A549 (cell line): ENCODE measurements at regions not wholly inside any gene's neighbourhood (a gene's known extent, or its start where the extent isn't known, plus 50 kb on each side); places are given as distances from the start of the nearest gene placed in this dataset.

ENCODE experiments used
- ATAC-seq, 2 experiments: fragments of 200-7000 bp in 1 of 2; fragments of >200 bp in 1 of 2; cut with Nextera tagmentation in 1 of 2; cut with Tn5 transposase in 1 of 2; 3 replicates each; pipeline versions ENCODE4 v1.8.0 to v1.9.1; 2018 to 2020; ENCODE audit warnings: mild to moderate bottlenecking in 1 of 2, moderate library complexity in 1 of 2
- CTCF ChIA-PET: fragments of 300-600 bp; sonication (Branson Sonifier 250); formaldehyde crosslinking; extraction: SDS; loops from one replicate; lab custom pipeline; 2021; ENCODE audit warnings: antibody characterized with exemption, inconsistent platforms; lab: Yijun Ruan, JAX
- POLR2A ChIA-PET: fragments of 350-600 bp; formaldehyde crosslinking; extraction: SDS; loops from one replicate; lab custom pipeline; 2021; ENCODE audit warnings: antibody characterized with exemption, inconsistent platforms; lab: Yijun Ruan, JAX
- DNase-seq, 2 experiments: peaks; one replicate each; pipeline versions ENCODE4 v3.0.0 to v3.0.0-alpha.2; 2011 to 2016; ENCODE audit warnings: low read depth in 1 of 2, low spot score in 1 of 2
- FAIRE-seq: peaks from 2 replicates; lab custom pipeline; 2011; peaks lifted over from hg19 to GRCh38; lab: Jason Lieb, UNC
- H3K27ac ChIP-seq, 2 experiments: fragments of >200 bp; sonication (Bioruptor Twin); formaldehyde crosslinking; 3 replicates each; pipeline ENCODE4 v1.5.1; 2016 to 2017
- H3K4me1 ChIP-seq: fragments of >200 bp; sonication (Bioruptor Twin); formaldehyde crosslinking; 3 replicates; pipeline ENCODE4 v1.6.1; 2016
- H3K4me2 ChIP-seq: fragments of >200 bp; sonication (Bioruptor Twin); formaldehyde crosslinking; 3 replicates; pipeline ENCODE4 v1.6.1; 2016
- H3K4me3 ChIP-seq: fragments of >200 bp; sonication (Bioruptor Twin); formaldehyde crosslinking; 3 replicates; pipeline ENCODE4 v1.5.1; 2016
- H3K9me3 ChIP-seq: fragments of >200 bp; sonication (Bioruptor Twin); formaldehyde crosslinking; 3 replicates; pipeline ENCODE4 v1.6.1; 2016
- BHLHE40 ChIP-seq: IDR thresholded peaks from 2 replicates; pipeline ENCODE4 v1.6.1; 2012; ENCODE audit warnings: low read depth, low read length, inconsistent platforms
- CBX2 ChIP-seq: fragments of 200-600 bp; sonication (generic); IDR thresholded peaks from 2 replicates; pipeline ENCODE4 v1.6.1; 2016; ENCODE audit warnings: low read depth, mild to moderate bottlenecking, borderline replicate concordance
- CBX8 ChIP-seq: fragments of 200-600 bp; sonication (generic); IDR thresholded peaks from 2 replicates; pipeline ENCODE4 v1.6.1; 2016
- CEBPB ChIP-seq, 2 experiments: fragments of >200 bp in 1 of 2; sonication (Bioruptor Twin) in 1 of 2; formaldehyde crosslinking in 1 of 2; IDR thresholded peaks; 2 replicates each; pipeline ENCODE4 v1.6.1; 2012 to 2016
- CHD4 ChIP-seq: fragments of 200-600 bp; sonication (generic); IDR thresholded peaks from 2 replicates; pipeline ENCODE4 v1.6.1; 2016; ENCODE audit warnings: antibody characterized with exemption, mild to moderate bottlenecking, borderline replicate concordance
- EHF ChIP-seq: fragments of 250-450 bp; sonication (Bioruptor Pico); IDR thresholded peaks from 2 replicates; pipeline ENCODE4 v1.5.0; 2020; ENCODE audit warnings: mild to moderate bottlenecking
- ESRRA ChIP-seq: fragments of 150-350 bp; IDR thresholded peaks from 2 replicates; pipeline ENCODE4 v1.6.1; 2014; ENCODE audit warnings: mild to moderate bottlenecking, low read length, borderline replicate concordance
- FOSB ChIP-seq: fragments of 250-450 bp; sonication (Bioruptor Pico); IDR thresholded peaks from 2 replicates; pipeline ENCODE4 v1.5.0; 2020; ENCODE audit warnings: mild to moderate bottlenecking, moderate library complexity
- FOXS1 ChIP-seq: fragments of 250-450 bp; sonication (Bioruptor Pico); IDR thresholded peaks from 2 replicates; pipeline ENCODE4 v1.5.0; 2020; ENCODE audit warnings: mild to moderate bottlenecking, moderate library complexity
- GATA3 ChIP-seq: IDR thresholded peaks from 2 replicates; pipeline ENCODE4 v1.6.1; 2012; ENCODE audit warnings: borderline replicate concordance
- HEYL ChIP-seq: fragments of 250-450 bp; sonication (Bioruptor Pico); IDR thresholded peaks from 2 replicates; pipeline ENCODE4 v1.8.0; 2021; ENCODE audit warnings: mild to moderate bottlenecking, moderate library complexity
- HOXA7 ChIP-seq: fragments of 250-450 bp; sonication (Bioruptor Pico); IDR thresholded peaks from 2 replicates; pipeline ENCODE4 v1.5.0; 2020; ENCODE audit warnings: mild to moderate bottlenecking, moderate library complexity
- HOXB13 ChIP-seq: fragments of 250-450 bp; sonication (Bioruptor Pico); IDR thresholded peaks from 2 replicates; pipeline ENCODE4 v1.5.0; 2020; ENCODE audit warnings: low read depth, mild to moderate bottlenecking, moderate library complexity
- HOXB5 ChIP-seq: fragments of 250-450 bp; sonication (Bioruptor Pico); IDR thresholded peaks from 2 replicates; pipeline ENCODE4 v1.5.0; 2020; ENCODE audit warnings: mild to moderate bottlenecking, moderate library complexity
- KDM1A ChIP-seq: fragments of 200-600 bp; sonication (generic); IDR thresholded peaks from 2 replicates; pipeline ENCODE4 v1.6.1; 2016; ENCODE audit warnings: low read depth, mild to moderate bottlenecking
- MAFK ChIP-seq: fragments of 450-650 bp; IDR thresholded peaks from 2 replicates; pipeline ENCODE4 v1.6.1; 2014; ENCODE audit not compliant: partially characterized antibody
- POLR2A ChIP-seq: IDR thresholded peaks from 2 replicates; pipeline ENCODE4 v1.6.1; 2012; ENCODE audit warnings: mild to moderate bottlenecking, low read length
- RARB ChIP-seq: fragments of 250-450 bp; sonication (Bioruptor Pico); IDR thresholded peaks from 2 replicates; pipeline ENCODE4 v1.8.0; 2021; ENCODE audit warnings: mild to moderate bottlenecking, moderate library complexity
- RCOR1 ChIP-seq: fragments of 150-350 bp; IDR thresholded peaks from 2 replicates; pipeline ENCODE4 v1.6.1; 2014; ENCODE audit warnings: antibody characterized with exemption, low read length, low read depth
- RFX5 ChIP-seq: fragments of 450-650 bp; IDR thresholded peaks from 2 replicates; pipeline ENCODE4 v1.7.1; 2014; ENCODE audit warnings: antibody characterized with exemption, mild to moderate bottlenecking, moderate library complexity
- RNF2 ChIP-seq: fragments of 200-600 bp; sonication (generic); IDR thresholded peaks from 2 replicates; pipeline ENCODE4 v1.6.1; 2016; ENCODE audit warnings: low read depth, mild to moderate bottlenecking, antibody characterized with exemption, moderate library complexity, borderline replicate concordance
- SMC3 ChIP-seq: fragments of >200 bp; sonication (Bioruptor Twin); formaldehyde crosslinking; IDR thresholded peaks from 3 replicates; pipeline ENCODE4 v1.6.1; 2018; ENCODE audit warnings: inconsistent platforms
- ZC3H11A ChIP-seq: fragments of 450-650 bp; IDR thresholded peaks from 2 replicates; pipeline ENCODE4 v1.6.1; 2014; ENCODE audit warnings: antibody characterized with exemption, mild to moderate bottlenecking
- WGBS: methylation state at CpG from one replicate; pipeline ENCODE4 v1.1.6; 2017; ENCODE audit errors: missing lambda C conversion rate; 5-methylcytosine and 5-hydroxymethylcytosine counted together
- TF ChIP-seq, protein P1 (sequence below): fragments of 250-450 bp; sonication (Bioruptor Pico); IDR thresholded peaks from 2 replicates; pipeline ENCODE4 v1.5.0; 2021; ENCODE audit warnings: mild to moderate bottlenecking, moderate library complexity, borderline replicate concordance
- TF ChIP-seq, protein P2 (sequence below): IDR thresholded peaks from 2 replicates; pipeline ENCODE4 v1.6.1; 2012
- TF ChIP-seq, protein P3 (sequence below): fragments of 450-650 bp; IDR thresholded peaks from 2 replicates; pipeline ENCODE4 v1.6.1; 2014; ENCODE audit warnings: antibody characterized with exemption
- TF ChIP-seq, protein P4 (sequence below): fragments of 150-350 bp; IDR thresholded peaks from 2 replicates; pipeline ENCODE4 v1.6.1; 2014; ENCODE audit warnings: low read depth, mild to moderate bottlenecking, low read length
- TF ChIP-seq, protein P5 (sequence below): fragments of >200 bp; sonication (Bioruptor Twin); formaldehyde crosslinking; IDR thresholded peaks from 3 replicates; pipeline ENCODE4 v1.5.1; 2016

DNA sequence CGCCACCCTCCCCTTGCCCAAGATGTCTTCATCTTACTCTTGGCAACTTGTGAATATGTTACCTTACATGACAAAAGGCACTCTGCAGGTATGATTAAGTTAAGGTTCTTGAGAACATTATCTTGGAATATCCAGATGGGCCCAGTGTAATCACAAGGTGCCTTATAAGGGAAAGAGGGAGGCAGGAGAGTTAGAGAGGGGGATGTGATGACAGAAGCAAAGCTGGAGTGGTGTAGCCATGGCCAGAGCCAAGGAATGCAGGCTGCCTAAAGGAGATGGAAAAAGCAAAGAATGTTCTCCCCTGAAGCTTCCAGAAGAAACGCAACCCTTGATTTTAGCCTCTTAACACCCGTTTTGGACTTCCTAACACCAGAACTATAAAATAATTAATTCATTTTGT lies 318.0 kb downstream of the C7orf25 start:
- no peak overlapping the region for H3K4me3 ChIP-seq
- no peak overlapping the region for H3K27ac ChIP-seq
- CTCF ChIA-PET: interaction anchor here (0.6 kb wide), 1 partner anchor 543 kb away, joined by 4 read pairs; no protein-coding TSS in a partner anchor
- TF ChIP-seq FOXS1 (CRISPR knock-in tag): no peak
- TF ChIP-seq, protein P1, sequence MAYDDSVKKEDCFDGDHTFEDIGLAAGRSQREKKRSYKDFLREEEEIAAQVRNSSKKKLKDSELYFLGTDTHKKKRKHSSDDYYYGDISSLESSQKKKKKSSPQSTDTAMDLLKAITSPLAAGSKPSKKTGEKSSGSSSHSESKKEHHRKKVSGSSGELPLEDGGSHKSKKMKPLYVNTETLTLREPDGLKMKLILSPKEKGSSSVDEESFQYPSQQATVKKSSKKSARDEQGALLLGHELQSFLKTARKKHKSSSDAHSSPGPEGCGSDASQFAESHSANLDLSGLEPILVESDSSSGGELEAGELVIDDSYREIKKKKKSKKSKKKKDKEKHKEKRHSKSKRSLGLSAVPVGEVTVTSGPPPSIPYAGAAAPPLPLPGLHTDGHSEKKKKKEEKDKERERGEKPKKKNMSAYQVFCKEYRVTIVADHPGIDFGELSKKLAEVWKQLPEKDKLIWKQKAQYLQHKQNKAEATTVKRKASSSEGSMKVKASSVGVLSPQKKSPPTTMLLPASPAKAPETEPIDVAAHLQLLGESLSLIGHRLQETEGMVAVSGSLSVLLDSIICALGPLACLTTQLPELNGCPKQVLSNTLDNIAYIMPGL (CRISPR knock-in tag): no peak
- no peak for TF ChIP-seq BHLHE40
- no peak for TF ChIP-seq KDM1A
- no peak for TF ChIP-seq HOXA7 (CRISPR knock-in tag)
- no peak for TF ChIP-seq RCOR1
- no peak for TF ChIP-seq HOXB5 (CRISPR knock-in tag)
- TF ChIP-seq, all 56 proteins: peak for 0
- no peak for ATAC-seq
- Histone ChIP-seq H3K4me2 (no peak overlapping the region), H3K9me3 (no peaks in the 10 kb centered on the region), H3K4me1 (no peaks in the 10 kb centered on the region)
- DNase-seq: no peak
- 3% methylated on average over 3 of the region's 3 CpGs for WGBS
- POLR2A ChIA-PET: no interaction called here
- FAIRE-seq: no peak

DNA sequence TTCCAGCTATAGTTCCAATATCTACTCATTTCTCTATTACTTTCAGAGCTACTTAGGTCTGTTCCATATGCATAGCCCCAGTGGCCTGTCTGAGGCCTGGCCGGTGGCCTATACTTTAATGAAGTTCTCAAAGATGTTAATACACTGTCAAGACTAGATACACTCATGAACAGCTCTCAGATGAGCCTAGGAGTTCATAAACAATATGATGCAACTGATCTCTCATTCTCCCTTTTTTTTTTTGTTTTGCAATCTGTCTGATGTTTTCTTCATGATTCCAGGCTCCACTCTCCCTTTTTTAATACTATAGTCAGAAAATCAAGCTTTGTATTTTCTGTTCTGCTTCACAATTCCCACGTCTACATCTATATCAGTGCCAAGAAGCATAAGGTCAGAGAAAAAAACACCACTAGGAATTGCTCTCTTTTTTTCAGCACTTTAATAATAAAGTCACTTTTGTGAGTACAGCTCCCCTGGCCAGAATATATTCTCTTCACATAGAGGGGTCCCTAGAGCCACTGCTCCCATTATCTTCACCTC lies 321.0 kb downstream of the C7orf25 start:
- no peak overlapping the region for H3K27ac ChIP-seq
- H3K4me2 ChIP-seq: no peak overlapping the region
- CTCF ChIA-PET: no interaction called here
- TF ChIP-seq SMC3: no peak
- TF ChIP-seq FOSB (CRISPR knock-in tag): no peak
- no peak for TF ChIP-seq ESRRA
- no peak for TF ChIP-seq KDM1A
- TF ChIP-seq POLR2A: no peak
- no peak for TF ChIP-seq EHF (CRISPR knock-in tag)
- TF ChIP-seq RNF2: no peak
- no peak for TF ChIP-seq CBX2
- TF ChIP-seq CHD4: no peak
- TF ChIP-seq, protein P2, sequence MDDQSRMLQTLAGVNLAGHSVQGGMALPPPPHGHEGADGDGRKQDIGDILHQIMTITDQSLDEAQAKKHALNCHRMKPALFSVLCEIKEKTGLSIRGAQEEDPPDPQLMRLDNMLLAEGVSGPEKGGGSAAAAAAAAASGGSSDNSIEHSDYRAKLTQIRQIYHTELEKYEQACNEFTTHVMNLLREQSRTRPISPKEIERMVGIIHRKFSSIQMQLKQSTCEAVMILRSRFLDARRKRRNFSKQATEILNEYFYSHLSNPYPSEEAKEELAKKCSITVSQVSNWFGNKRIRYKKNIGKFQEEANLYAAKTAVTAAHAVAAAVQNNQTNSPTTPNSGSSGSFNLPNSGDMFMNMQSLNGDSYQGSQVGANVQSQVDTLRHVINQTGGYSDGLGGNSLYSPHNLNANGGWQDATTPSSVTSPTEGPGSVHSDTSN: no peak
- TF ChIP-seq CBX8: no peak
- TF ChIP-seq HOXA7 (CRISPR knock-in tag): no peak
- TF ChIP-seq HEYL (CRISPR knock-in tag): no peak
- TF ChIP-seq, all 56 proteins: peak for 0
- Histone ChIP-seq H3K9me3 (no peaks in the 10 kb centered on the region), H3K4me1 (no peaks in the 10 kb centered on the region), H3K4me3 (no peak overlapping the region)
- WGBS: 3% methylated on average over 2 of the region's 2 CpGs
- ATAC-seq (no peak), FAIRE-seq (no peak), DNase-seq (no peak)
- POLR2A ChIA-PET: no interaction called here

DNA sequence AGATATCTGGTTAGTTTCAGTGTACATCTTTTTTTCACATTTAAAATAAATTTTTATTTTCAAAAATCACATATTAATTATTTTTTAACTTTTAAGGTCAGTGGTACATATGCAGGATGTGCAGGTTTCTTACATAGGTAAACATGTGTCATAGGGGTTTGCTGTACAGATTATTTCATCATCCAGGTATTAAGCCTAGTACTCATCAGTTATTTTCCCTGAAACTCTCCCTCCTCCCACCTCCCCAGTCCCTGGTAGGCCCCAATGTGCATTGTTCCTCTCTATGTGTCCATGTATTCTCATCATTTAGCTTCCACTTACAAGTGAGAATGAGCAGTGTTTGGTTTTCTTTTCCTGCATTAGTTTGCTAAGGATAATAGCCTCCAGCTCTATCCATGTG lies 323.0 kb downstream of the C7orf25 start:
- POLR2A ChIA-PET: no interaction called here
- CTCF ChIA-PET: no interaction called here
- FAIRE-seq: no peak
- TF ChIP-seq ZC3H11A (no peak), RFX5 (no peak), MAFK (no peak), HEYL (CRISPR knock-in tag) (no peak), ESRRA (no peak), HOXB5 (CRISPR knock-in tag) (no peak), GATA3 (no peak), HOXB13 (CRISPR knock-in tag) (no peak), RCOR1 (no peak), CEBPB (IDR thresholded peaks at IDR 0.05) (no peak), RARB (no peak), EHF (CRISPR knock-in tag) (no peak), SMC3 (no peak)
- TF ChIP-seq, protein P3, sequence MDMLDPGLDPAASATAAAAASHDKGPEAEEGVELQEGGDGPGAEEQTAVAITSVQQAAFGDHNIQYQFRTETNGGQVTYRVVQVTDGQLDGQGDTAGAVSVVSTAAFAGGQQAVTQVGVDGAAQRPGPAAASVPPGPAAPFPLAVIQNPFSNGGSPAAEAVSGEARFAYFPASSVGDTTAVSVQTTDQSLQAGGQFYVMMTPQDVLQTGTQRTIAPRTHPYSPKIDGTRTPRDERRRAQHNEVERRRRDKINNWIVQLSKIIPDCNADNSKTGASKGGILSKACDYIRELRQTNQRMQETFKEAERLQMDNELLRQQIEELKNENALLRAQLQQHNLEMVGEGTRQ: no peak
- TF ChIP-seq, protein P4, sequence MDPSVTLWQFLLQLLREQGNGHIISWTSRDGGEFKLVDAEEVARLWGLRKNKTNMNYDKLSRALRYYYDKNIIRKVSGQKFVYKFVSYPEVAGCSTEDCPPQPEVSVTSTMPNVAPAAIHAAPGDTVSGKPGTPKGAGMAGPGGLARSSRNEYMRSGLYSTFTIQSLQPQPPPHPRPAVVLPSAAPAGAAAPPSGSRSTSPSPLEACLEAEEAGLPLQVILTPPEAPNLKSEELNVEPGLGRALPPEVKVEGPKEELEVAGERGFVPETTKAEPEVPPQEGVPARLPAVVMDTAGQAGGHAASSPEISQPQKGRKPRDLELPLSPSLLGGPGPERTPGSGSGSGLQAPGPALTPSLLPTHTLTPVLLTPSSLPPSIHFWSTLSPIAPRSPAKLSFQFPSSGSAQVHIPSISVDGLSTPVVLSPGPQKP: no peak
- TF ChIP-seq, protein P5, sequence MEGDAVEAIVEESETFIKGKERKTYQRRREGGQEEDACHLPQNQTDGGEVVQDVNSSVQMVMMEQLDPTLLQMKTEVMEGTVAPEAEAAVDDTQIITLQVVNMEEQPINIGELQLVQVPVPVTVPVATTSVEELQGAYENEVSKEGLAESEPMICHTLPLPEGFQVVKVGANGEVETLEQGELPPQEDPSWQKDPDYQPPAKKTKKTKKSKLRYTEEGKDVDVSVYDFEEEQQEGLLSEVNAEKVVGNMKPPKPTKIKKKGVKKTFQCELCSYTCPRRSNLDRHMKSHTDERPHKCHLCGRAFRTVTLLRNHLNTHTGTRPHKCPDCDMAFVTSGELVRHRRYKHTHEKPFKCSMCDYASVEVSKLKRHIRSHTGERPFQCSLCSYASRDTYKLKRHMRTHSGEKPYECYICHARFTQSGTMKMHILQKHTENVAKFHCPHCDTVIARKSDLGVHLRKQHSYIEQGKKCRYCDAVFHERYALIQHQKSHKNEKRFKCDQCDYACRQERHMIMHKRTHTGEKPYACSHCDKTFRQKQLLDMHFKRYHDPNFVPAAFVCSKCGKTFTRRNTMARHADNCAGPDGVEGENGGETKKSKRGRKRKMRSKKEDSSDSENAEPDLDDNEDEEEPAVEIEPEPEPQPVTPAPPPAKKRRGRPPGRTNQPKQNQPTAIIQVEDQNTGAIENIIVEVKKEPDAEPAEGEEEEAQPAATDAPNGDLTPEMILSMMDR: no peak
- TF ChIP-seq, protein P2: no peak

More for the DNA sequence above, 323.0 kb downstream of the C7orf25 start:
- ATAC-seq (no peak), DNase-seq (no peak)
- Histone ChIP-seq H3K9me3 (no peaks in the 10 kb centered on the region), H3K4me1 (no peaks in the 10 kb centered on the region), H3K4me3 (no peak overlapping the region), H3K27ac (no peak overlapping the region), H3K4me2 (no peak overlapping the region)
